Loucy (cell line): ENCODE measurements at regions not wholly inside any gene's neighbourhood (a gene's known extent, or its start where the extent isn't known, plus 50 kb on each side); places are given as distances from the start of the nearest gene placed in this dataset.

Experiments used
- H2AFZ ChIP-seq: fragments of 200-600 bp; sonication (generic); 2 replicates; pipeline ENCODE4 v1.6.0; 2016; ENCODE audit warnings: antibody characterized with exemption, mild to moderate bottlenecking, low read length, moderate library complexity
- H3F3A ChIP-seq: fragments of 200-600 bp; 2 replicates; pipeline ENCODE4 v1.6.0; 2016; ENCODE audit warnings: antibody characterized with exemption, low read depth, mild to moderate bottlenecking
- H3K27me3 ChIP-seq: fragments of 200-600 bp; sonication (generic); 2 replicates; pipeline ENCODE4 v1.6.1; 2014; ENCODE audit warnings: low read length, mild to moderate bottlenecking; ENCODE audit not compliant: insufficient read depth, poor library complexity, severe bottlenecking
- H3K36me3 ChIP-seq: fragments of 200-600 bp; sonication (generic); 2 replicates; pipeline ENCODE4 v1.6.1; 2016; ENCODE audit warnings: low read length; ENCODE audit not compliant: insufficient read depth
- H3K4me1 ChIP-seq: fragments of 200-600 bp; sonication (generic); 2 replicates; pipeline ENCODE4 v1.5.1; 2014; ENCODE audit warnings: low read length, mild to moderate bottlenecking; ENCODE audit not compliant: insufficient read depth, poor library complexity, severe bottlenecking
- H3K4me2 ChIP-seq: fragments of 200-600 bp; sonication (generic); 2 replicates; pipeline ENCODE4 v1.6.0; 2014; ENCODE audit warnings: antibody characterized with exemption, low read length, low read depth, mild to moderate bottlenecking; ENCODE audit not compliant: poor library complexity, severe bottlenecking
- H3K4me3 ChIP-seq: fragments of 200-600 bp; sonication (generic); 2 replicates; pipeline ENCODE4 v1.5.1; 2014; ENCODE audit warnings: low read length, mild to moderate bottlenecking, mixed read lengths; ENCODE audit not compliant: poor library complexity, severe bottlenecking
- H3K79me2 ChIP-seq: fragments of 200-600 bp; sonication (generic); 2 replicates; pipeline ENCODE4 v1.6.1; 2014; ENCODE audit warnings: low read length; ENCODE audit not compliant: insufficient read depth
- H3K9ac ChIP-seq: fragments of 200-600 bp; sonication (generic); 2 replicates; pipeline ENCODE4 v1.6.0; 2014; ENCODE audit warnings: mild to moderate bottlenecking, low read depth, low read length, moderate library complexity; ENCODE audit not compliant: poor library complexity, severe bottlenecking
- H3K9me2 ChIP-seq: fragments of 200-600 bp; sonication (generic); replicated peaks from 2 replicates; pipeline ENCODE4 v1.6.1; 2016; ENCODE audit warnings: low read depth, low read length, mixed read lengths
- H3K9me3 ChIP-seq: fragments of 200-600 bp; sonication (generic); 2 replicates; pipeline ENCODE4 v1.6.1; 2014; ENCODE audit warnings: mild to moderate bottlenecking, antibody characterized with exemption, low read length, low read depth; ENCODE audit not compliant: insufficient read depth
- H4K20me1 ChIP-seq: fragments of 200-600 bp; sonication (generic); 2 replicates; pipeline ENCODE4 v1.6.0; 2014; ENCODE audit warnings: antibody characterized with exemption, low read length, mild to moderate bottlenecking; ENCODE audit not compliant: insufficient read depth, poor library complexity, severe bottlenecking
- EZH2phosphoT487 ChIP-seq: fragments of 200-600 bp; IDR thresholded peaks from 2 replicates; pipeline ENCODE4 v1.6.1; 2018; ENCODE audit warnings: antibody characterized with exemption, mild to moderate bottlenecking, moderate library complexity, borderline replicate concordance
- TF ChIP-seq, protein P1 (sequence below): fragments of 200-600 bp; sonication (generic); conservative IDR thresholded peaks from 2 replicates; pipeline ENCODE4 v1.5.1; 2014; ENCODE audit warnings: mild to moderate bottlenecking, antibody characterized with exemption, low read length

DNA sequence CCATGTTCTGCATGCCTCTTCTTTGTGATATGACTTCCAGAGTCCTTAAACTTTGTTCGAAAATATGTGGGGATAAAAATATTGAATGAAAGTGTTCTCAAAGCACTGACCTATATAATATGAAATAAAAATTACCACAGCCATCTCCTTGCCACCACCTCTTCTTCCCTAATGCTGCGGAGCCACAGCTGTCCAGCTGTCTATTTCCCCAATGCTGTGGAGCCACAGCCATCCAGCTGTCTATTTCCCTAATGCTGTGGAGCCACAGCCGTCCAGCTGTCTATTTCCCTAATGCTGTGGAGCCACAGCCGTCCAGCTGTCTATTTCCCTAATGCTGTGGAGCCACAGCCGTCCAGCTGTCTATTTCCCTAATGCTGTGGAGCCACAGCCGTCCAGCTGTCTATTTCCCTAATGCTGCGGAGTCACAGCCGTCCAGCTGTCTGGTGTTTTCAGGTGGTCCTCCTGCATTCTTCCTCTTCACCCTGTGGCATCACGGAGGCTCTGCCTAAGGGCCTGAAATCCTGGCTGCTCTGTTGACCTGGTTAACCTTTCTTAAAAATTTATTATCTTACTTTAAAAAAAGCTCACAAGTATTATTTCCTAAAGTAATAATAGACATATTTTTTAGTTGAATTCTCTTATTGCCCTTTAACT, 266.1 kb upstream of the MEX3C start:
- no peak overlapping the region for H3K4me3 ChIP-seq
- no peaks in the 10 kb centered on the region for H3K79me2 ChIP-seq
- H3K36me3 ChIP-seq = no peaks in the 10 kb centered on the region
- TF ChIP-seq, protein P1, sequence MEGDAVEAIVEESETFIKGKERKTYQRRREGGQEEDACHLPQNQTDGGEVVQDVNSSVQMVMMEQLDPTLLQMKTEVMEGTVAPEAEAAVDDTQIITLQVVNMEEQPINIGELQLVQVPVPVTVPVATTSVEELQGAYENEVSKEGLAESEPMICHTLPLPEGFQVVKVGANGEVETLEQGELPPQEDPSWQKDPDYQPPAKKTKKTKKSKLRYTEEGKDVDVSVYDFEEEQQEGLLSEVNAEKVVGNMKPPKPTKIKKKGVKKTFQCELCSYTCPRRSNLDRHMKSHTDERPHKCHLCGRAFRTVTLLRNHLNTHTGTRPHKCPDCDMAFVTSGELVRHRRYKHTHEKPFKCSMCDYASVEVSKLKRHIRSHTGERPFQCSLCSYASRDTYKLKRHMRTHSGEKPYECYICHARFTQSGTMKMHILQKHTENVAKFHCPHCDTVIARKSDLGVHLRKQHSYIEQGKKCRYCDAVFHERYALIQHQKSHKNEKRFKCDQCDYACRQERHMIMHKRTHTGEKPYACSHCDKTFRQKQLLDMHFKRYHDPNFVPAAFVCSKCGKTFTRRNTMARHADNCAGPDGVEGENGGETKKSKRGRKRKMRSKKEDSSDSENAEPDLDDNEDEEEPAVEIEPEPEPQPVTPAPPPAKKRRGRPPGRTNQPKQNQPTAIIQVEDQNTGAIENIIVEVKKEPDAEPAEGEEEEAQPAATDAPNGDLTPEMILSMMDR = no peak
- no peak for TF ChIP-seq EZH2phosphoT487
- H3K4me2 ChIP-seq = no peak overlapping the region
- H3K9me2 ChIP-seq = no peaks in the 10 kb centered on the region
- H3K27me3 ChIP-seq = no peaks in the 10 kb centered on the region
- no peaks in the 10 kb centered on the region for H4K20me1 ChIP-seq
- no peaks in the 10 kb centered on the region for H3K9me3 ChIP-seq
- no peak overlapping the region for H3K9ac ChIP-seq
- no peaks in the 10 kb centered on the region for H3F3A ChIP-seq
- no peaks in the 10 kb centered on the region for H3K4me1 ChIP-seq
- H2AFZ ChIP-seq = no peak overlapping the region

- H3K36me3 ChIP-seq = no peaks in the 10 kb centered on the region
- no peak overlapping the region for H2AFZ ChIP-seq
- no peak overlapping the region for H3K4me2 ChIP-seq
- no peaks in the 10 kb centered on the region for H3K27me3 ChIP-seq
- TF ChIP-seq EZH2phosphoT487 = no peak
- TF ChIP-seq, protein P1 = no peak
- no peaks in the 10 kb centered on the region for H3K4me1 ChIP-seq
- no peak overlapping the region for H3K4me3 ChIP-seq
- H3F3A ChIP-seq = no peaks in the 10 kb centered on the region
- H4K20me1 ChIP-seq = no peaks in the 10 kb centered on the region
- H3K9ac ChIP-seq = no peak overlapping the region
- H3K9me3 ChIP-seq = 0 out of 2 replicates have a peak, but pooled peaks cover 6% of the 10 kb centered on the region
- no peaks in the 10 kb centered on the region for H3K9me2 ChIP-seq
- H3K79me2 ChIP-seq = no peaks in the 10 kb centered on the region
Measured at GRCh38 chr18:51478908-51479307, 281.4 kb upstream of the MEX3C start.

DNA sequence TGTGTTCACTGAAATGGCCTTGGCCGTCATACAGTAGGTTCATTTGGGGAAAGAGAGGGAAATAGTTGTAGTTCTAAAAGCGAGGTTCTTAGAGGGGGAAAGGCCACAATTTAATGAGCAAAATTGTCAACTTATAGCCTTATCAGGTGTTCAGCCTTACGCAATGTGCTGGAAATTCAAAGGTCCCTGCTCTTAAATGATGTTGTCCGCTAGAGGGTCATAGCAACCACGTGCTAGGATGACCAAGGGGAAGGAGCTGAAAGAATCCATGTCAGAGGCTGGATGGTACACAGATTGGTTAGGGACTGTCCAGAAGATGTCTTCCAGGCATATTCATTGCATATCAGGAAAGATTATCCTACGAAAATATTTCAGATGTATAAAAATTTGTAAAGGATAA, 282.3 kb upstream of the MEX3C start:
- H3K4me2 ChIP-seq = no peak overlapping the region
- H3K9ac ChIP-seq = no peak overlapping the region
- no peaks in the 10 kb centered on the region for H3K27me3 ChIP-seq
- TF ChIP-seq, protein P1 = no peak
- TF ChIP-seq EZH2phosphoT487 = no peak
- no peaks in the 10 kb centered on the region for H3K9me2 ChIP-seq
- H3K9me3 ChIP-seq = 0 out of 2 replicates have a peak, but pooled peaks cover 6% of the 10 kb centered on the region
- H3K79me2 ChIP-seq = no peaks in the 10 kb centered on the region
- no peaks in the 10 kb centered on the region for H4K20me1 ChIP-seq
- H3K36me3 ChIP-seq = no peaks in the 10 kb centered on the region
- no peaks in the 10 kb centered on the region for H3K4me1 ChIP-seq
- H3K4me3 ChIP-seq = no peak overlapping the region
- H2AFZ ChIP-seq = no peak overlapping the region
- H3F3A ChIP-seq = no peaks in the 10 kb centered on the region
